Mesodermal cell (in vitro differentiated cells): ENCODE measurements at regions not wholly inside any gene's neighbourhood (a gene's known extent, or its start where the extent isn't known, plus 50 kb on each side); places are given as distances from the start of the nearest gene placed in this dataset.

Source experiments
- H3K27ac ChIP-seq: 2 replicates; pipeline ENCODE4 v1.7.0; 2013; ENCODE audit warnings: mild to moderate bottlenecking, low read depth, low read length, moderate library complexity; ENCODE audit not compliant: severe bottlenecking
- H3K36me3 ChIP-seq: 2 replicates; pipeline ENCODE4 v1.7.1; 2013; ENCODE audit warnings: mild to moderate bottlenecking, low read length, moderate library complexity; ENCODE audit not compliant: control insufficient read depth, insufficient read depth
- H3K4me1 ChIP-seq: one replicate; pipeline ENCODE4 v1.7.1; 2013; ENCODE audit warnings: mild to moderate bottlenecking, low read length; ENCODE audit not compliant: insufficient read depth, control insufficient read depth, poor library complexity, severe bottlenecking
- H3K4me3 ChIP-seq: 2 replicates; pipeline ENCODE4 v1.7.0; 2013; ENCODE audit warnings: low read length, control low read depth, mild to moderate bottlenecking; ENCODE audit not compliant: insufficient read depth, poor library complexity, severe bottlenecking; ENCODE audit errors: extremely low read depth
- H3K9me3 ChIP-seq: 2 replicates; pipeline ENCODE4 v1.7.1; 2013; ENCODE audit warnings: mild to moderate bottlenecking, low read length, moderate library complexity; ENCODE audit not compliant: control insufficient read depth
- WGBS, 2 experiments: methylation state at CpG; one replicate each; pipeline ENCODE4 v1.1.5; 2013; ENCODE audit warnings: missing lambda C conversion rate in 2 of 2; ENCODE audit not compliant: insufficient coverage in 2 of 2; 5-methylcytosine and 5-hydroxymethylcytosine counted together

- Histone ChIP-seq H3K4me3 (no peak overlapping the region), H3K27ac (no peak overlapping the region), H3K9me3 (no peaks in the 10 kb centered on the region), H3K4me1 (no peaks in the 10 kb centered on the region), H3K36me3 (no peaks in the 10 kb centered on the region)
- 75 to 84% methylated on average over 3 to 5 of the region's 5 CpGs for WGBS, 2 experiments
These were observed 49.7 kb upstream of the ANTXRL start for GRCh38 chr10:46236941-46237681.
